Body of pancreas (tissue), 4 donors: ENCODE measurements at regions not wholly inside any gene's neighbourhood (a gene's known extent, or its start where the extent isn't known, plus 50 kb on each side); places are given as distances from the start of the nearest gene placed in this dataset.
"Not testable (repeated sequence)": the region's sequence is repeated elsewhere in the genome, so short reads cannot be mapped to it uniquely, and the experiment has no call there.

ENCODE experiments used
- ATAC-seq: fragments of 150-250 bp; one replicate; pipeline ENCODE4 v1.9.1; 2016
- DNase-seq, 4 donors: peaks; one replicate each; pipeline ENCODE4 v3.0.0-alpha.2; 2019
- H3K27ac ChIP-seq, 4 donors: fragments of 200-600 bp; sonication (generic); 1 replicate in 3 of 4; 2 replicates in 1 of 4; pipeline versions ENCODE4 v1.5.1 to v1.6.1; 2016 to 2019; ENCODE audit warnings: mild to moderate bottlenecking in 1 of 4, mixed read lengths in 1 of 4, moderate library complexity in 1 of 4
- H3K27me3 ChIP-seq, 2 donors: fragments of 200-600 bp; sonication (generic); one replicate each; pipeline ENCODE4 v1.6.0; 2016; ENCODE audit warnings: mild to moderate bottlenecking in 1 of 2
- H3K36me3 ChIP-seq, 2 donors: fragments of 200-600 bp; sonication (generic); replicated peaks in 1 of 2; 2 replicates each; pipeline ENCODE4 v1.5.1; 2016; ENCODE audit warnings: low read depth in 2 of 2; ENCODE audit not compliant: insufficient read depth in 1 of 2
- H3K4me1 ChIP-seq: fragments of 200-600 bp; sonication (generic); one replicate; pipeline ENCODE4 v1.6.0; 2016
- H3K4me3 ChIP-seq, 2 donors: fragments of 200-600 bp; sonication (generic); 1 replicate in 1 of 2; 2 replicates in 1 of 2; pipeline ENCODE4 v1.5.1; 2016 to 2019
- H3K9me3 ChIP-seq, 3 donors: fragments of 200-600 bp; sonication (generic); 1 replicate in 2 of 3; 2 replicates in 1 of 3; pipeline ENCODE4 v1.5.1; 2016
- POLR2A ChIP-seq, 3 donors: fragments of 450-650 bp; IDR thresholded peaks; one replicate each; pipeline ENCODE4 v1.6.1; 2016; ENCODE audit warnings: antibody characterized with exemption in 3 of 3, mild to moderate bottlenecking in 2 of 3
- WGBS, 2 donors: methylation state at CpG; one replicate each; pipeline ENCODE4 v1.1.5; 2017; 5-methylcytosine and 5-hydroxymethylcytosine counted together
- intact Hi-C: fragments of 100-400 bp; cut with DNase I; formaldehyde crosslinking; loops from one replicate; pipeline ENCODE4 v1.15.1; 2023
- TF ChIP-seq, protein P1 (sequence below), 7 experiments: fragments of 450-650 bp in 4 of 7; fragments of 200-600 bp in 3 of 7; sonication (generic) in 3 of 7; IDR thresholded peaks; one replicate each; pipeline ENCODE4 v1.5.1; 2016 to 2019; ENCODE audit warnings: antibody characterized with exemption in 7 of 7

GRCh38 chr6:27748661-27749060 lies 163.5 kb downstream of the OR2B2 start:
- intact Hi-C loops = no loop called here
- Histone ChIP-seq H3K4me3 (no peak overlapping the region), H3K27me3 (peaks cover 0 to 6% of the 10 kb centered on the region in 2 donors), H3K27ac (no peak overlapping the region), H3K36me3 (no peaks in the 10 kb centered on the region), H3K9me3 (no peaks in the 10 kb centered on the region), H3K4me1 (peaks cover 5% of the 10 kb centered on the region)
- TF ChIP-seq POLR2A (IDR thresholded peaks at IDR 0.05) = no peak
- TF ChIP-seq, protein P1, sequence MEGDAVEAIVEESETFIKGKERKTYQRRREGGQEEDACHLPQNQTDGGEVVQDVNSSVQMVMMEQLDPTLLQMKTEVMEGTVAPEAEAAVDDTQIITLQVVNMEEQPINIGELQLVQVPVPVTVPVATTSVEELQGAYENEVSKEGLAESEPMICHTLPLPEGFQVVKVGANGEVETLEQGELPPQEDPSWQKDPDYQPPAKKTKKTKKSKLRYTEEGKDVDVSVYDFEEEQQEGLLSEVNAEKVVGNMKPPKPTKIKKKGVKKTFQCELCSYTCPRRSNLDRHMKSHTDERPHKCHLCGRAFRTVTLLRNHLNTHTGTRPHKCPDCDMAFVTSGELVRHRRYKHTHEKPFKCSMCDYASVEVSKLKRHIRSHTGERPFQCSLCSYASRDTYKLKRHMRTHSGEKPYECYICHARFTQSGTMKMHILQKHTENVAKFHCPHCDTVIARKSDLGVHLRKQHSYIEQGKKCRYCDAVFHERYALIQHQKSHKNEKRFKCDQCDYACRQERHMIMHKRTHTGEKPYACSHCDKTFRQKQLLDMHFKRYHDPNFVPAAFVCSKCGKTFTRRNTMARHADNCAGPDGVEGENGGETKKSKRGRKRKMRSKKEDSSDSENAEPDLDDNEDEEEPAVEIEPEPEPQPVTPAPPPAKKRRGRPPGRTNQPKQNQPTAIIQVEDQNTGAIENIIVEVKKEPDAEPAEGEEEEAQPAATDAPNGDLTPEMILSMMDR (IDR thresholded peaks at IDR 0.05) = no peak
- 72 to 74% methylated on average over 7 of the region's 7 CpGs for WGBS, 2 donors
- ATAC-seq (no peak), DNase-seq (no peak)

- H3K36me3 ChIP-seq = no peaks in the 10 kb centered on the region
- H3K27ac ChIP-seq = no peak overlapping the region
- peaks cover 5% of the 10 kb centered on the region for H3K4me1 ChIP-seq
- H3K27me3 ChIP-seq = peaks cover 0 to 11% of the 10 kb centered on the region in 2 donors
- intact Hi-C loops = no loop called here
- ATAC-seq (no peak), DNase-seq (no peak)
- no peak overlapping the region for H3K4me3 ChIP-seq
- WGBS, 2 donors = 73 to 80% methylated on average over 6 of the region's 6 CpGs
- TF ChIP-seq, protein P1 (IDR thresholded peaks at IDR 0.05) = no peak
- TF ChIP-seq POLR2A (IDR thresholded peaks at IDR 0.05) = no peak
- no peaks in the 10 kb centered on the region for H3K9me3 ChIP-seq
Measured at GRCh38 chr6:27747637-27748036, 164.6 kb downstream of the OR2B2 start.

DNA sequence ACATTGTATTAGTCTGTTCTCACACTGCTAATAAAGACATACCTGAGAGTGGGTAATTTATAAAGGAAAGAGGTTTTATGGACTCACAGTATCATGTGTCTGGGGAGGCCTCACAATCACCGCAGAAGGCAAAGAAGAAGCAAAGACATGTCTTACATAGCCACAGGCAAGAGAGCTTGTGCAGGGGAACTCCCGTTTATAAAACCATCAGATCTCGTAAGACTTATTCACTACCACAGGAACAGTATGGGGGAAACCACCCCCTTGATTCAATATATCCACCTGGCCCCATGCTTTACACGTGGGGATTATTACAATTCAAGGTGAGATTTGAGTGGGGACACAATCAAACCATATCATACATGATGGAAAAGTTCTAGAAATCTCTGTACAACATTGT lies 165.3 kb downstream of the OR2B2 start:
- H3K27ac ChIP-seq, H3K4me1 ChIP-seq, intact Hi-C loops, DNase-seq, H3K9me3 ChIP-seq, ATAC-seq, H3K36me3 ChIP-seq, H3K4me3 ChIP-seq: not testable (repeated sequence)
- H3K27me3 ChIP-seq = peaks cover 0 to 11% of the 10 kb centered on the region in 2 donors
- 45 to 52% methylated on average over 4 of the region's 4 CpGs for WGBS, 2 donors

DNA sequence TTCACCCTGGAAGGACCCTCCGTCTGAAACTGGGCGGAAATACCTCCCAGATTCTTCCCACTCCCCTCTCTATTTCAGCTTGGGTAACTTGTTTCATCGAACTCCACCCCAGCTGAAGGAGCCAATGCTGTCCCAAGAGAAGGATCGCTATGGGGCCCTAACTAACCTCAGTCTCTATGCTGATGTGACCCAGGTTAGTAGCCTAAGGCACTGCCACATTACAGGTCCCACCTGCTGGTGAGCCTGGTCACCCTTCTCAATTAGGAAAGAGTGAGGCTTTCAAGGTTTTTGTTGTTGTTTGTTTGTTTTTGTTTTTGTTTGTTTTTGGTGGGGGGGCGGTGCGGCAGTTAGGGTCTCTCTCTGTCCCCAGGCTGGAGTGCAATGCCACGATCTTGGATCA lies 168.4 kb downstream of the OR2B2 start:
- Histone ChIP-seq H3K36me3 (no peaks in the 10 kb centered on the region), H3K27me3 (peaks cover 0 to 11% of the 10 kb centered on the region in 2 donors), H3K9me3 (no peaks in the 10 kb centered on the region), H3K27ac (no peak overlapping the region), H3K4me3 (no peak overlapping the region), H3K4me1 (no peaks in the 10 kb centered on the region)
- WGBS, 2 donors = 15 to 17% methylated on average over 7 of the region's 7 CpGs
- ATAC-seq (no peak), DNase-seq (no peak)
- intact Hi-C loops = no loop called here
- TF ChIP-seq POLR2A (IDR thresholded peaks at IDR 0.05) = no peak
- TF ChIP-seq, protein P1 (IDR thresholded peaks at IDR 0.05) = no peak

GRCh38 chr6:27742833-27743573 lies 169.2 kb downstream of the OR2B2 start:
- no peak for ATAC-seq
- 35 to 40% methylated on average over 10 of the region's 10 CpGs for WGBS, 2 donors
- TF ChIP-seq, protein P1 (IDR thresholded peaks at IDR 0.05) = no peak
- TF ChIP-seq POLR2A (IDR thresholded peaks at IDR 0.05) = no peak
- DNase-seq = no peak
- Histone ChIP-seq H3K27ac (no peak overlapping the region), H3K27me3 (peaks cover 0 to 15% of the 10 kb centered on the region in 2 donors), H3K4me3 (no peak overlapping the region), H3K4me1 (peaks cover 7% of the 10 kb centered on the region), H3K36me3 (no peaks in the 10 kb centered on the region), H3K9me3 (no peaks in the 10 kb centered on the region)
- intact Hi-C loops = no loop called here

DNA sequence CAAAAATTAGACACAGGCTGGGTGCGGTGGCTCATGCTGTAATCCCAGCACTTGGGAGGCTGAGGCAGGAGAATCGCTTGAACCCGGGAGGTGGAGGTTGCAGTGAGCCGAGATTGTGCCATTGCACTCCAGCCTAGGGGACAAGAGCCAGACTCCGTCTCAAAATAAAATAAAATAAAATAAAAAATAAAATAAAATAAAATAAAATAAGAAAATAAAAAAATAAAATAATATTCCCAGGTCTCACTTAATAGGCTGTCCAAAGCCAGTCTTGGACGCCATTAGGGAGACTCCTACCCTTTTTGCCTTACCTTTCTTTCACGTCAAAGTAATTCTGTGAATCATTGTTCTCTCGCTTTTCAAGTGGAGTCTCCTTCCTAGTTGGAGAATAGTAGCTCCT lies 172.3 kb downstream of the OR2B2 start:
- intact Hi-C loops, ATAC-seq, H3K4me3 ChIP-seq, H3K27ac ChIP-seq, H3K9me3 ChIP-seq, DNase-seq, H3K4me1 ChIP-seq, H3K36me3 ChIP-seq: not testable (repeated sequence)
- peaks cover 0 to 15% of the 10 kb centered on the region in 2 donors for H3K27me3 ChIP-seq
- 72 to 80% methylated on average over 8 of the region's 8 CpGs for WGBS, 2 donors
